ENCODE measurements at regions not wholly inside any gene's neighbourhood (a gene's known extent, or its start where the extent isn't known, plus 50 kb on each side); places are given as distances from the start of the nearest gene placed in this dataset.

- POLR2A ChIA-PET = no interaction called here
- ATAC-seq = no peak
- no peaks in the 10 kb centered on the region for H4K20me1 ChIP-seq (replicated peaks; ENCODE audit: control insufficient read depth, insufficient read depth, low read length)
- DNase-seq (ENCODE audit: extremely low read depth in 1 of 4, low spot score in 3 of 4) = no peak
- H3K4me1 ChIP-seq (replicated peaks in 1 of 2; ENCODE audit: control insufficient read depth in 2 of 2, insufficient read depth in 2 of 2, low read length in 2 of 2) = no peaks in the 10 kb centered on the region
- no peaks in the 10 kb centered on the region for H3K36me3 ChIP-seq (ENCODE audit: control insufficient read depth, insufficient read depth, low read length)
- intact Hi-C loops (cut with micrococcal nuclease) = no loop called here
- no peak overlapping the region for H3K27ac ChIP-seq (ENCODE audit: extremely low read depth, low read depth, low read length)
- CTCF ChIA-PET (ENCODE audit: low intra/inter-chr PET ratio) = no interaction called here
- H3K9ac ChIP-seq (ENCODE audit: insufficient read depth in 1 of 2, low read depth in 2 of 2, low read length in 2 of 2) = no peak overlapping the region
- FAIRE-seq = no peak
- in situ Hi-C loops (cut with MboI) = no loop called here
- WGBS (ENCODE audit: insufficient coverage, low coverage, missing lambda C conversion rate) = 4% methylated on average over 2 of the region's 2 CpGs
- H3K27me3 ChIP-seq (ENCODE audit: control insufficient read depth in 2 of 2, insufficient read depth in 2 of 2, low read length in 2 of 2) = no peaks in the 10 kb centered on the region
- H3K9me3 ChIP-seq (replicated peaks; ENCODE audit: control insufficient read depth, insufficient read depth, low read depth, low read length) = no peaks in the 10 kb centered on the region
- no peak overlapping the region for H3K4me2 ChIP-seq (ENCODE audit: insufficient read depth, low read length)
- no TSS peak for BruUV-seq (replicated peaks)
- TF ChIP-seq PRPF4 (IDR thresholded peaks at IDR 0.05; ENCODE audit: insufficient read depth, low read depth, low read length, poor library complexity, severe bottlenecking) (no peak), RAD51 (IDR thresholded peaks at IDR 0.05; ENCODE audit: borderline replicate concordance, low read depth) (0 out of 2 replicates have a peak, but pooled peaks have one; percentile 28), TFE3 (CRISPR knock-in tag; IDR thresholded peaks at IDR 0.05) (peak; percentile 40), COPS2 (conservative IDR thresholded peaks at IDR 0.05) (no peak)
- no peak overlapping the region for H2AFZ ChIP-seq (ENCODE audit: low read depth, low read length)
- no peak overlapping the region for H3K4me3 ChIP-seq
- H3K9me1 ChIP-seq (ENCODE audit: control insufficient read depth, insufficient read depth, low read length) = no peaks in the 10 kb centered on the region
- no peaks in the 10 kb centered on the region for H3K79me2 ChIP-seq (ENCODE audit: control insufficient read depth, insufficient read depth, low read length)
Observed at GRCh38 chr12:67411562-67411961, 142.4 kb downstream of the CAND1 start.

- FAIRE-seq (no peak), DNase-seq (ENCODE audit: extremely low read depth in 1 of 4, low spot score in 3 of 4) (no peak), ATAC-seq (no peak)
- intact Hi-C loops (cut with micrococcal nuclease) = no loop called here
- Histone ChIP-seq H3K4me2 (ENCODE audit: insufficient read depth, low read length) (no peak overlapping the region), H4K20me1 (replicated peaks; ENCODE audit: control insufficient read depth, insufficient read depth, low read length) (no peaks in the 10 kb centered on the region), H3K4me3 (no peak overlapping the region), H3K36me3 (ENCODE audit: control insufficient read depth, insufficient read depth, low read length) (no peaks in the 10 kb centered on the region), H3K9me3 (replicated peaks; ENCODE audit: control insufficient read depth, insufficient read depth, low read depth, low read length) (no peaks in the 10 kb centered on the region), H3K9me1 (ENCODE audit: control insufficient read depth, insufficient read depth, low read length) (no peaks in the 10 kb centered on the region), H3K27ac (ENCODE audit: extremely low read depth, low read depth, low read length) (no peak overlapping the region), H3K9ac (ENCODE audit: insufficient read depth in 1 of 2, low read depth in 2 of 2, low read length in 2 of 2) (no peak overlapping the region), H2AFZ (ENCODE audit: low read depth, low read length) (no peak overlapping the region), H3K4me1 (replicated peaks in 1 of 2; ENCODE audit: control insufficient read depth in 2 of 2, insufficient read depth in 2 of 2, low read length in 2 of 2) (no peaks in the 10 kb centered on the region), H3K79me2 (ENCODE audit: control insufficient read depth, insufficient read depth, low read length) (no peaks in the 10 kb centered on the region), H3K27me3 (ENCODE audit: control insufficient read depth in 2 of 2, insufficient read depth in 2 of 2, low read length in 2 of 2) (no peaks in the 10 kb centered on the region)
- in situ Hi-C loops (cut with MboI) = no loop called here
- POLR2A ChIA-PET = interaction anchor here (0.7 kb wide), 1 partner anchor 118 kb away, joined by 3 read pairs; no protein-coding TSS in a partner anchor
- BruUV-seq (replicated peaks) = no TSS peak
- CTCF ChIA-PET (ENCODE audit: low intra/inter-chr PET ratio) = no interaction called here
- no peak for TF ChIP-seq SMARCB1 (IDR thresholded peaks at IDR 0.05; ENCODE audit: insufficient read length, low read depth)
- TF ChIP-seq HSF4 (CRISPR knock-in tag; IDR thresholded peaks at IDR 0.05; ENCODE audit: borderline replicate concordance) = no peak
- no peak for TF ChIP-seq MYBL2 (IDR thresholded peaks at IDR 0.05; ENCODE audit: low read depth)
- TF ChIP-seq MYBL2 (CRISPR knock-in tag; IDR thresholded peaks at IDR 0.05; ENCODE audit: borderline replicate concordance) = no peak
- TF ChIP-seq EHMT2 (IDR thresholded peaks at IDR 0.05) = no peak
- WGBS (ENCODE audit: insufficient coverage, low coverage, missing lambda C conversion rate) = 0% methylated on average over 4 of the region's 4 CpGs
Observed at GRCh38 chr12:67413577-67413976, 144.4 kb downstream of the CAND1 start.

All from K562 (cell line).